Femur (tissue), 1 donor: ENCODE measurements at regions not wholly inside any gene's neighbourhood (a gene's known extent, or its start where the extent isn't known, plus 50 kb on each side); places are given as distances from the start of the nearest gene placed in this dataset.
A peak's percentile ranks its signal among the peaks of the same experiment; 100 is the strongest.
"Not testable (repeated sequence)": the region's sequence is repeated elsewhere in the genome, so short reads cannot be mapped to it uniquely, and the experiment has no call there.

ENCODE experiments used
- DNase-seq: peaks from one replicate; pipeline ENCODE4 v3.0.0-alpha.2; 2017

GRCh38 chr1:157460381-157460780 lies 91.9 kb downstream of the FCRL5 start:
- DNase-seq, result no peak

- no peak for DNase-seq
Observed at GRCh38 chr1:157457279-157457678, 95.0 kb downstream of the FCRL5 start.

- no peak for DNase-seq
Observed at GRCh38 chr1:157455318-157455717, 97.0 kb downstream of the FCRL5 start.

GRCh38 chr1:157450106-157450505 lies 102.2 kb downstream of the FCRL5 start:
- no peak for DNase-seq

- DNase-seq, result no peak
Observed at GRCh38 chr1:157448636-157449035, 103.7 kb downstream of the FCRL5 start.

- DNase-seq, result not testable (repeated sequence)
Observed at GRCh38 chr1:157446356-157446755, 106.0 kb downstream of the FCRL5 start.

GRCh38 chr1:157445616-157446140 lies 106.6 kb downstream of the FCRL5 start:
- not testable (repeated sequence) for DNase-seq

- no peak for DNase-seq
Observed at GRCh38 chr1:157442065-157442464, 110.2 kb downstream of the FCRL5 start.

GRCh38 chr1:157439302-157439954 lies 112.9 kb downstream of the FCRL5 start:
- DNase-seq, result peak; percentile 30

GRCh38 chr1:157438613-157439012 lies 113.7 kb downstream of the FCRL5 start:
- no peak for DNase-seq

- DNase-seq, result no peak
Observed at GRCh38 chr1:157438146-157438545, 114.2 kb downstream of the FCRL5 start.

- DNase-seq, result no peak
Observed at GRCh38 chr1:157437296-157437695, 115.0 kb downstream of the FCRL5 start.

GRCh38 chr1:157431751-157432150 lies 120.6 kb downstream of the FCRL5 start:
- no peak for DNase-seq

- DNase-seq, result no peak
Observed at GRCh38 chr1:157429601-157430240, 122.6 kb downstream of the FCRL5 start.

- not testable (repeated sequence) for DNase-seq
Observed at GRCh38 chr1:157423764-157424163, 128.6 kb downstream of the FCRL5 start.

GRCh38 chr1:157419845-157420542 lies 132.3 kb downstream of the FCRL5 start:
- no peak for DNase-seq

- no peak for DNase-seq
Observed at GRCh38 chr1:157418659-157419058, 133.7 kb downstream of the FCRL5 start.

GRCh38 chr1:157418231-157418630 lies 134.1 kb downstream of the FCRL5 start:
- DNase-seq, result no peak

GRCh38 chr1:157415661-157416060 lies 136.7 kb downstream of the FCRL5 start:
- DNase-seq, result no peak

GRCh38 chr1:157412308-157412707 lies 140.0 kb downstream of the FCRL5 start:
- DNase-seq, result no peak

GRCh38 chr1:157411769-157412168 lies 140.5 kb downstream of the FCRL5 start:
- DNase-seq, result no peak

GRCh38 chr1:157411064-157411463 lies 141.3 kb downstream of the FCRL5 start:
- DNase-seq, result no peak

GRCh38 chr1:157410457-157410856 lies 141.9 kb downstream of the FCRL5 start:
- no peak for DNase-seq

GRCh38 chr1:157409927-157410326 lies 142.4 kb downstream of the FCRL5 start:
- no peak for DNase-seq
